ENCODE measurements at regions not wholly inside any gene's neighbourhood (a gene's known extent, or its start where the extent isn't known, plus 50 kb on each side); places are given as distances from the start of the nearest gene placed in this dataset.

DNA sequence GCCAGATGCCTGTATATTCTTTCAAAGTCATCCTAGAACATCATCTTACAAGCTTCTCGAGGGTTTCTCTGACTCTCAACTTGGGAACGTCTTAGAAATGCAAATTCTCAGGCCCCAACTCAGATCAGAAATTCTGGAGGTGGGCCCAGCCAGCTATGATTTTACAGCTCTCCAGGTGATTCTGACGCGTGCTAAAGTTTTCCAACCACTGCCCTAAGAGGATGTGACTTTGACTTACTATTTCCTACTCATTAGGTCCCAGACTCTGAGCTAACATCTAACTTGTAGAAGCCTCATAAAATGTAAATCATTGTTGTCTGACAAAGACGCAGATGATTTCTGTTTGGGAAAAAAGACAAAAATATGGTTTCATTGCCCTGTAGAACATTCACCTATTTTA is 61.1 kb downstream of the IRAG1 start:
- TF ChIP-seq CTCF (IDR thresholded peaks at IDR 0.05) (no peak), EP300 (IDR thresholded peaks at IDR 0.05) (no peak)

Measured in tibial nerve (tissue), 4 donors.